GM10266 (cell line): ENCODE measurements at regions not wholly inside any gene's neighbourhood (a gene's known extent, or its start where the extent isn't known, plus 50 kb on each side); places are given as distances from the start of the nearest gene placed in this dataset.

Source experiments
- DNase-seq: peaks from one replicate; pipeline ENCODE4 v3.0.0; 2012; ENCODE audit errors: extremely low spot score
- TF ChIP-seq, protein P1 (sequence below): IDR thresholded peaks from 2 replicates; pipeline ENCODE4 v1.5.1; 2012; ENCODE audit warnings: mild to moderate bottlenecking, low read depth; ENCODE audit not compliant: control insufficient read depth, insufficient read depth; ENCODE audit errors: missing control alignments

DNA sequence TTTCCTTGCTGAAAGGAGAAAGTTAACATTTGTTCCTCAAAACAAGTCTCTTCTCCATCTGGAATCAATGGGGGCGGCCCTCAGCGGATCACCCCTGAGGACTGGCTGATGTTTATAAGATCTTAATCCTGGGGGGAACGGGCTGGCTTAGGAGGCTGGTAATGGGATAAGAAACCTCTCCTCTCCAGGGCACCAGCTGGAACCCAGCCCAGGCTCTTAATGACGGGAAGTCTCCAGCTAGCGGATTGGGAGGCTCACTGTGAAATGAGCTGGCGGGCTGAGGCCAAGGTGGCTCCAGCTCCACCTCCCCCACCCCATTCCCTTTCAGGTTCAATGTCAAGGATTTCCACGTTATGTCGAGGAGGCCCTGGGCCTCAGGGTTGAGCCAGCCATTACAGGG is 1133.0 kb downstream of the VRK1 start:
- DNase-seq, result no peak
- TF ChIP-seq, protein P1, sequence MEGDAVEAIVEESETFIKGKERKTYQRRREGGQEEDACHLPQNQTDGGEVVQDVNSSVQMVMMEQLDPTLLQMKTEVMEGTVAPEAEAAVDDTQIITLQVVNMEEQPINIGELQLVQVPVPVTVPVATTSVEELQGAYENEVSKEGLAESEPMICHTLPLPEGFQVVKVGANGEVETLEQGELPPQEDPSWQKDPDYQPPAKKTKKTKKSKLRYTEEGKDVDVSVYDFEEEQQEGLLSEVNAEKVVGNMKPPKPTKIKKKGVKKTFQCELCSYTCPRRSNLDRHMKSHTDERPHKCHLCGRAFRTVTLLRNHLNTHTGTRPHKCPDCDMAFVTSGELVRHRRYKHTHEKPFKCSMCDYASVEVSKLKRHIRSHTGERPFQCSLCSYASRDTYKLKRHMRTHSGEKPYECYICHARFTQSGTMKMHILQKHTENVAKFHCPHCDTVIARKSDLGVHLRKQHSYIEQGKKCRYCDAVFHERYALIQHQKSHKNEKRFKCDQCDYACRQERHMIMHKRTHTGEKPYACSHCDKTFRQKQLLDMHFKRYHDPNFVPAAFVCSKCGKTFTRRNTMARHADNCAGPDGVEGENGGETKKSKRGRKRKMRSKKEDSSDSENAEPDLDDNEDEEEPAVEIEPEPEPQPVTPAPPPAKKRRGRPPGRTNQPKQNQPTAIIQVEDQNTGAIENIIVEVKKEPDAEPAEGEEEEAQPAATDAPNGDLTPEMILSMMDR, result no peak

DNA sequence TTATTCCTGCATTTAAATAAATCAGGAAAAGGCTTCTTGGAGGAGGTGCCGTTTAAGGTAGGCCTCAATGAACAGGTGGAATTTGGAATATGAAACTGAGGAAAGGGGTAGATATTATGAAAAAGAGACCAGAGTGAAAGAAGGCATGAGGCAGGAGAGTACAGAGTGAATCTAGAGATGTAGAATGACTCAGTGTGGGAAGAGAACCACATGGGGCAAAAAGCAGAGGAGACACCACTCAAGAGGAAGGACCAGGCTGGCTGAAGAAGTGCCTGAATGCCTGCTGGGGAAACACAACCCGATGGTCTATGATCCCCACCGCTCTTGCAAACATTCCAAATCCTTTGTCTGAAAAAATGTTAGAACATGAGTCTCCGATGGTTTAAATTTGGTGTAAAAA is 1134.1 kb downstream of the VRK1 start:
- no peak for DNase-seq
- TF ChIP-seq, protein P1, result no peak

GRCh38 chr14:97942921-97943320 is 1145.7 kb downstream of the VRK1 start:
- TF ChIP-seq, protein P1, result no peak
- no peak for DNase-seq

DNA sequence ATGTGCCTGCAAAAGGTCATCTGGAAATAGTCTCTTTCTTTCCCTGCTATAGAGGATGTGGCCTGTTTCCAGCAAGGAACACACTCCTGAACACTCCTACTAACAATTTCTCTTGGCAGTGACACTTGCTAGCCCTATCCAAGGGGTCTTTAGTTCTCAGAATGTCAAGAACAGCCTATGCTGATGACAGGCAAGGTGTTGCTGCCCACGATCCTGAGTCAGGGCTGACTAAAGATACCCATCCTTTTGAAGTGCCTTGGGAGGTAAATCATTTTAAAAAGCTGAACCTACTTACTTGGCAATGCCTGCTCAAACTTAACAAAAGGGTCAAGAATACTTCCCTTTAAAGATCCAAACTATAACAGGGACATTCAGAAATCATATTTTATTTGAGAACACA is 1146.4 kb downstream of the VRK1 start:
- DNase-seq, result no peak
- TF ChIP-seq, protein P1, result no peak

- DNase-seq, result no peak
- TF ChIP-seq, protein P1, result no peak
Measured at GRCh38 chr14:97944380-97944779, 1147.2 kb downstream of the VRK1 start.

DNA sequence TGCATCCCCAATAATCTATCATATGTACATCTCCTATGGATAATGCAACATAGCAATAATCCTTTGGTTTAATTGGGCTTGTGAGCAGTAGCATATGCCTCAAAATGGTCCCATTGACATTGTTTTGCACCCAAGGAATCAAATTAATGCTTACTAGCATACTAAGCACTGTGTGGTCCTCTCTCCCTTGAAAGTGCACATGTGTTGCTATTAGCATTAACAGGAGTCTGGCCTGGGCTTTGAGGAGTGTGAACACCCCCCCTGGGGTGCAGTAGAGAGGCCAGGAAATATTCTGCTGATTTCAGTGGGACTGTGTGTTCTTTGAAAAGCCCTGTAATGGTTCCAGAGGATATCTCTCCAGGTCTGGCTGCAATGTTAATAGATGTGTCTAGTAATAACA is 1148.4 kb downstream of the VRK1 start:
- DNase-seq, result no peak
- TF ChIP-seq, protein P1, result no peak

DNA sequence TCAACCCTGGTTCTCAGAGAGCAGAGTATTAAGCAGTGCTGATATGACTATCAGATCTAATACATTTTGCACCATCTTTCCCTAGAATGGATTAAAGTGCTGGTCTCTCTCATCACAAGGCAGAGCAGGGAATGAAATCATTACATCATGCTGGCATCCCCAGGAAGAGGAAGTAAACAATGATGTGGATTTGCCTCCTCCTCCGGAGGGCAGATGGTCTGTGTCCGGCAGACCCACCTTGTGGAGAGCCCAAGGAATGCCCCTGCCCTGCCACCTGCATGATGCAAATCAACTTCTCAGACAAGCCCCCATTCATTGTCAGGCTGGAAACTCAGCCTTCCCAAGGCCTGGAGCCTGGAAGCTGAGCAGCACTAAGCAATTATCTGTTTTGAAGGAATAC is 1149.1 kb downstream of the VRK1 start:
- TF ChIP-seq, protein P1, result no peak
- no peak for DNase-seq
